T-helper 1 cell (primary cell): ENCODE measurements at regions not wholly inside any gene's neighbourhood (a gene's known extent, or its start where the extent isn't known, plus 50 kb on each side); places are given as distances from the start of the nearest gene placed in this dataset.

ENCODE experiments used
- DNase-seq, 5 donors: peaks; one replicate each; pipeline ENCODE4 v3.0.0-alpha.2; 2012 to 2020

DNA sequence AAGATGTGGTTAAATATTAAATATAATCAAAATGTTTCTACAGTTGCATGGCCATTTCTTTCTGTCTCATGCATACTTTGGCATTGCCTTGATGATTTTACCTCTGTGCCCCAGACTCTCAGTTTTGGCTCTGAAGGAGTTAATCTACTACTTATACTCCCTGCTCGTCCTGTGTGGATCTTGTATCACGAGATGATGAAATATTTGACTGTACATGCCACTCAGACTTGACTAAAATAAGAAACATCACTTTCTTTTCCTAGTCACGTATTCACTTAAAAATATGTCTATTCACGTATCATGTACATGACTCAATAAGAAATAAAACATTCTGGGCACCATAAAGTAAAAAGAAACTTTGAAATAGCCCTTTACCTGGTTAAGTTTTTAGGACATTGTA lies 397.7 kb downstream of the RFPL4B start:
- DNase-seq: no peak

DNA sequence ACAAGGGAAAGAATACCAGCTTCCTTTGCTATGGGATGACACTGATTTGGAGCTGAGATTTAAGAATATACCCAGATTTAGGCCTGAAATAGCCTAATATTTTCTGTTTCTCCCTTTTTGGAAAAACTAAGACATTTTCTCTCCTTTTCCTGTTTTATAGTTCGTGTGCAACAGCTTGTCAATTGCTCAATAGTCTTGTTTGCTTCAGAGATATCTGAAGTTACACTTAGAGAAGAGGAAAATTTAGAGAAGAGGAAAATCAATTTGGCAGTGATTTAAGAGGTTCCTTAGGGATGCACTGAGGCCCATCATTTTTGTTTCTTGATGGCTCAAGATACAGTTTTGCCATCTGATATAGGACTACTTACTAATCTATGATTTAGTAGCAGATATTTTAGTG lies 398.6 kb downstream of the RFPL4B start:
- DNase-seq: no peak

- DNase-seq: no peak
Observed at GRCh38 chr6:112749673-112750072, 402.5 kb downstream of the RFPL4B start.

GRCh38 chr6:112752305-112752704 lies 405.2 kb downstream of the RFPL4B start:
- DNase-seq: no peak

DNA sequence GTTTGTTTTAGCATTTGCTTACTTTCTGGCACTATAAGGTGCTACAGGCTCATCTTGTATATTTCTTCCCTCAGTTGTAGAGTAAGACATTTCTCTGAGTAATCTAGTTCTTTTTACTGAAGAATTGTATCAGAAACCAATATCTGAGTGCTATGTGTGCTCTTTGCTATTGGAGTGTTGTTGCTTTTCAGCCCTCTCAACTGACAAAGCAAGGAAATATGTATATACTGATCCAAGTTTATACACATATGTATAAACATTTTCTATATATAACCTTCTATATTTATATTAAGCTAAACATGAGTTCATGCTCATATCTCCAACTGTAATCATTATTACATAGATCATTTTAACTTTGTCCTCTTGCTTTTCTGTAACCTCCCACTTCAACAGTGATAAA lies 405.7 kb downstream of the RFPL4B start:
- DNase-seq: no peak

DNA sequence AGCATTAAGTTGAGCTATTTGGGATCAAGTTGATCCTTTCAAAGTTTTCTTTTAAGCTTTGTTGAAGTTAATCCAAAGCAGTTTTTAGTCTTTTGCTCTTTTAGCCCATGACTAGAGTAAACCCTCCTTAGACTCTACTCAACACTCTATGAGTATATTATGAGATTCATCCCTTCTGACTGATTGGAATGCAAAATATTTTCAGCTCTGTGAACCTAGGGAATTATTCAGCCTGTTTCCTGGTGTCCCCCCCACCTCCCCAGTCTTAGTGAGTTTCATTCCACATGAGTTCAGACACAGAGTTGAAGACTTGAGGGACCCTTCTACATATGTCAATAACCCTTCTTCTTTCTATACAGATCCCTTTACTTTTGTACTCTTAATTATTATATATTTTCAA lies 413.7 kb downstream of the RFPL4B start:
- no peak for DNase-seq

GRCh38 chr6:112761740-112762139 lies 414.6 kb downstream of the RFPL4B start:
- no peak for DNase-seq

DNA sequence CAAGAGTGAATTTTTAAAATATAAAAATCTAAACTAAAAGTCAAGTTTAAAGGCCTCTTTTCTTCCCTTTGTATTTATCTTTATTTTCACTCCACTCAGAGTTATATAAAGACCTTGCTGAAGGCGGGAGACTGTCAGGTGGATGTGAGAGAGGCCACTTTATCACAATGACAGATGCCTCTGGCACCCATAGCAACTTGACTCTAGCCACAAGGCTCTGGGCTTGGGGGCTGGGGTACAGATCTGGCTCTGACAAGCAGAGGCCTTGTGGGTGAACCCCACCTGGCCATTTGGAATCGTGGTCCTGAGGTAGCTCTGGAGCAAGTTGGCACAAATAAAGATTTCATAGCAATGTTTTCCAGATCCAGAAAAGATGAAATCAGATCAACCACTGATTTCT lies 417.2 kb downstream of the RFPL4B start:
- DNase-seq: no peak

DNA sequence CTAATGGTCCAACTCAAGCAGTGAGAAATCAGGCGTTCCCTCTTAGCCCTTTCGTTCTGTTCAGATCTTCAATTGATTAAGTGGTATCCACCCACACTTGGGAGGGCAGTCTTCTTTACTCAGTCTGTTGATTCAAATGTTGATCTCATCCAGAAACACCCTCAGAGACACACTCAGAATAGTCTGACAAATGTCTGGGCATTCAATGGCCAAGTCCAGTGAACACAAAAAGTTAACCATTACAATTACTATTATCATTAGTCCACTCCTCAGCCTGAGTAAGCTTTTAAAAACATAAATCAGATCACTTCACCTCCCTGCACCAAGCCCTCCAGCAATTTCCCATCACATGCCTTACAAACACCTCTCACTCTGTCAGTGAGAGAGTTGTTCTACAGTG lies 423.2 kb downstream of the RFPL4B start:
- no peak for DNase-seq

DNA sequence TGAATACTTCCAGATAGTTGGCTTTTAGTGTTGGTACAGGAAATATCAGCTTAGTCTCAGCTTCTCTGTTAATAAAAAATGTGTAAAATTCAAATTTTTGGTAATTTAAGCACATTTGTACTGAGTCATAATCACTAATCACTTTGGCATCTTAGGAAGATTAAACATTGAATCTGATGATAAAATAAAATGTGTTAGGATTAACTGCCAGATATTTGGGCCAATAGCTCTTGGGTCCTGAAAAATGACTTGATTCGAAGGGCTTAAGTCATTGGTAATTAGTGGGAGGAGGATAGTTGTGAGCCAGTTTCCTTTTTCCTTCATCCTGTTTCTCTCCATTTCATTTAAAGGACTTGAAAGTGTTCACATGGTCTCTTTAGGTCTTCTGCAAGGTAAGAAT lies 426.1 kb downstream of the RFPL4B start:
- no peak for DNase-seq

GRCh38 chr6:112774319-112774718 lies 427.2 kb downstream of the RFPL4B start:
- DNase-seq: no peak

- DNase-seq: peak in 1 of 5 donors; percentile 22
Observed at GRCh38 chr6:112780498-112781096, 433.5 kb downstream of the RFPL4B start.

- no peak for DNase-seq
Observed at GRCh38 chr6:112781241-112781640, 434.1 kb downstream of the RFPL4B start.

- DNase-seq: no peak
Observed at GRCh38 chr6:112785408-112785807, 438.3 kb downstream of the RFPL4B start.

- no peak for DNase-seq
Observed at GRCh38 chr6:112786801-112787200, 439.7 kb downstream of the RFPL4B start.

DNA sequence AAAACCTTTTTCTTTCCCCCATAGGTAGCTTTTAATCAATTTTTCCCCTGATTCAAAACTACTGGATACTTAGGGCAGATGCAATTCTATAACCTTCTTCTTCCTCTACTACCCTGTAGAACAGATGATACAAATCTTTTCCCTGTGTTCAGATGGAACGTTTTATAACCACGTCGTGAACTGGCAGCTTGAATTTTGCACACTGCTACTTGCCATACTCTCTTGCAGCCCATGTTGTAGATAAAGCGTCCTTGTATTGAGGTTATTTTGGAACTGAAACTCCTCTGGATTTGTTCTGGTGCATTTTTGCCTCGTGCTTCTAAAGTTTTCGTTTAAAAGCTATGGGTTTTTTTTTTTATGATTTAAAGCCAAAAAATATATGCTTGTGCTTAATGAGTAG lies 440.2 kb downstream of the RFPL4B start:
- DNase-seq: no peak

- DNase-seq: no peak
Observed at GRCh38 chr6:112795316-112795715, 448.2 kb downstream of the RFPL4B start.

- DNase-seq: no peak
Observed at GRCh38 chr6:112796712-112797111, 449.6 kb downstream of the RFPL4B start.

DNA sequence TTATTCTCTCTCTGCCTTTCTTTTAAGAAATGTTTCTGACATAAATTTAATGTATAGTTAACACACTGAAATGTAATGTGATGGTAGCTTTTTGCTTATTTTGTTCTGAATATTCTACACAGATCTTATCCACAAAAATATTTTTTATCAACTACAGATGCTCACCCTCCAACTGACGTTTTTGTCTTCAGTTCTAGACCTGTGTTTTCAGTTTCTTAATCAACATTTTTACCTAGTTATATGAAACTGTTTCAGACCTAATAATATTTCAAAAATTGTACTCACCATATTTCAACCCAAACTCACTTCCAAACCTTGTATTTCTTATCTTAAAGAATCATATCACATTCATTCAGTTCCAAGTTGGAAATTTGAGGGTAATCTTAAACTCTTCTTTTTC lies 452.8 kb downstream of the RFPL4B start:
- no peak for DNase-seq

DNA sequence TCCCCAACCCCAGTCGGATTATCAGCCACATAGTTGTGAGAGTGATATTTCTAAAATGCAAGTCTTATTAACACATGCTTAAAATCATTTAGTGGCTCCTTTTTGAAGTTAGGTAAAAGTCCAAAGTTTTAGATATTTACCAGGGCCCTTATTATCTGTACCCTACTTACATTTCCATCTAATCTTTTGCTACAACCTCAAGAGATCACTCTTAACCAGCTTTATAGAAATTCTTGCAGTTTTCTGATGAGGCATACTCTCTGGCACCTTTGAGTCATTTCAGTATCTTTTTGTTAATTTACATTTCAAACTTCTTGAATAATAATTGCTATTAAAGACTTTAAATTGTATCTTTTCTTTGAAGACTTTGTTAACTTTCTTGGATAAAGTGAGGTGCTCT lies 453.3 kb downstream of the RFPL4B start:
- no peak for DNase-seq

GRCh38 chr6:112800916-112801315 lies 453.8 kb downstream of the RFPL4B start:
- no peak for DNase-seq

DNA sequence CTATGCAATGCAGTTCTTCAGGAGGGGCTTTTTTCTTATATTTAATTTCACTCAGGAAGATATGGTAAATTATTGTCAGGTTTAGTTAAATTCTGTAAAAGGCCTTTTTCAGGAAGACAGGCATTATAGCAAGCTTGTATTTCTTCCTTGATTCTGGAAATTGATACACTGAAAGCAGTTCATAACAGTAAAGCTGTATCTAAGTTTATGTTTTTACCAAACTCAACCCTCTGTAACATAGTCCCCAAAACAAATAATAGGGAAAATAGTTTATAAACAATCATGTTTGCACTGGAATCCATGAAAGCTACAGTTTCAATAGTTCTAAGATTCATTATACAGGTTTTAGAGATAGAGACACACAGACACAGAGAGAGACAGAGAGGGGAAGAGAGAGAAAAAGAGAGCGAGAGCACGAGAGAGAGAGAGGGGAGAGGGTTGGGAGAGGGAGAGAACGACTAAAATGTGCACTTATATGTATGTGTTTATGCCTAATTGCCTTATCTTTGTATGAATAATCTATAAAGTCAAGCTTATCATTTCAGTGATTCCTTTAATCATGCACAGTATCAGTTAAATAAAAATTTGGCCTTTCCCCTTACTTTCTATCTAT lies 454.4 kb downstream of the RFPL4B start:
- no peak for DNase-seq

DNA sequence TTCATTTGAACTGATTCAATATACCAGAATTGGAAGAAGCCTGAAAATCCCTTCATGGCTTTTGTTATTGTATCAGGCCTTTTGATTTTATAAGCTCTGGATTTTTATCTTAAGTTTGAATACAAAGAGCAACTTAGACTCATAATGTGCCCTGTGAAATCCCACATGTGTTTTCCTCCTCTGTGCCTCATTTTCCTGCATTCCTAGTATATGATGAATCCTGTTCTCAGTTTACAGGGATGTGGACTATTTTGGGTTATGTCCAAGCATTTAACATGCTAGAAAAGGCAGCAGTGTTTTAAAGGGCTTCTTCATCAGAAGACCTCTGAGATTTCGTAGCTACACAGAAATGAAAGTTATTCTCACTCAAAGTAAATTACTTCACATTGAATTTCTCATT lies 455.0 kb downstream of the RFPL4B start:
- no peak for DNase-seq

DNA sequence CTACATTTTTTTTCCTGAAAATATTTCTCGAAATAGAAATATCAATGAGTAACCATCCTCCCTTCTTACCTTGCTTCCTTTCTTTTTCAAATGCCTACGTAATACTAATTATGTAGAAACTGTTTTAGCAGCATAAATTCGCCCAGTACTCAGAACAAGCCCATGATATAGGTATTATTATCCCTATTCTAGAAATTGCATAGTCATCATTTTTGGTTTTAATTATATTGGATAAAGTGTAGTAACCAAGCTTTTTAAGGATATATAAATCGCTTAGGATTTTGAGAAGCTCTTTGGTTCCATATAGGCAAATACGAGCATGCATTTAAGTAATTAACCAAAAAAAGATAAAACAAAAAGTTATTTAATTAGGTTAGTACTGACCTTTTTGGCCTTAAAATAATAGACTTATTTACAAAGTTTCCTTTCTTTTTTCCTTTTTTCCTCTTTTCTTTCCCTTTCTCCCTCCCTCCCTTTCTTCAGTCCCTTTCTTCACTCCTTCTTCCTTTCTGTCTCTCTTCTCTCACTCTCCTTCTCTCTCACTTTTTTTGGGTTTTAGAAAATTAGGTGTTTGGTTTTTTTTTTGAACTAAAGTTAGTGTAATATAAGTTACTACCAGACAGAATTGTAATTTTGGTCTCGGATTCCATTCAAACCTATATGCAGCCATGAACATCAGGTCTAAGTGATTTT lies 457.7 kb downstream of the RFPL4B start:
- no peak for DNase-seq
